Hematopoietic multipotent progenitor cell treated with erythropoietin and hydrocortisone succinate and interleukin-3 and kit ligand, for 6 days (in vitro differentiated cells): ENCODE measurements at regions not wholly inside any gene's neighbourhood (a gene's known extent, or its start where the extent isn't known, plus 50 kb on each side); places are given as distances from the start of the nearest gene placed in this dataset.

Experiments used
- DNase-seq: peaks from one replicate; pipeline ENCODE4 v3.0.0-alpha.2; 2015

DNA sequence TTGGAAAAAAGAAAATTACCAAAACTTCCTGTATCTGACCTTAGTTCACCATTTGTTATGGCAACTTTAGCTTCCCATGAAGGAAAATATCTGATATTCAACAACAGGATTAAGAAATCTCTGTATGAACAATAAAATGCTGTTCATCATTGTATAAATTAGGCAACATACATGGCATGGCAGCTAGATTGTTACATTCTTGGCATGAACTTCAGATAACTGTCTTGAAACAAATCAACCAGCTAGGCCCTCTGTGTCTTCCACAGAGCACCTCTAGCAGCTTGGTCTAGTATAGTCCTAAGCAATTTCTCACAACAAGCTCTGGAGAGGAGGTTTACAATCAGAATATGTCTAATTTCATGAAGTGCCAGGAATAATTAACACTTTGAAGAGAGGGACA lies 105.4 kb upstream of the PCDH7 start:
- no peak for DNase-seq

DNA sequence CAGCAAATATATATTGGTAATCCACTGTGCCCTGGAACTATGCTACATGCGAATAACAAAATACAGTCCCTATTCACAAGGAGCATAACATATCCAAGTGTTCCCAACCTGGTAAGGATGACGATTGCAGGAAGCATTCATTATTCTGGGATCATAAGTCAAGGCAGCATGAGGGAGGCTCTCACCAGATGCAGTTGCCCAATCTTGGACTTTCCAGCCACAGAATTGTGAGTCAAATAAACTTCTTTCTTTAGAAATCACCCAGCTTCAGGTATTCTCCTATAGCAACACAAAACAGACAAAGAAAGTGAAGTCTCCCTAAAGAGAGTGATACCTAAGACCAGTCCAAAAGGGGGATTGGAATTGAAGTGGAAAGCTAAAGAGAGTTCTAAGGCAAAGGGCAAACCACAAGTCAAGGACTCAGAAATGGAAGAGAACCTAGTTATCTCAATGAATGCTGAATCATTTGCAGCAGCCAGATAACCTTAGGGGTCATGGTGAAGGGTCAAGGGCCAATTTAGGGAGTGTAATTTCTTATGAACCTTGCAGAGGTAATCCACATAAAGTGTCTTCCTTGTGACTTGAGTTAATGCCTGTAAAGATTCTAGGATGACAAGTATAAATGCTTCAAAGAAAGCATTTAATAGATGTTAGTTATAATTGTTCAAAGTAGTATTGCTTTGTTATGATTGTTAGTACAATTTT lies 103.1 kb upstream of the PCDH7 start:
- DNase-seq, result no peak

DNA sequence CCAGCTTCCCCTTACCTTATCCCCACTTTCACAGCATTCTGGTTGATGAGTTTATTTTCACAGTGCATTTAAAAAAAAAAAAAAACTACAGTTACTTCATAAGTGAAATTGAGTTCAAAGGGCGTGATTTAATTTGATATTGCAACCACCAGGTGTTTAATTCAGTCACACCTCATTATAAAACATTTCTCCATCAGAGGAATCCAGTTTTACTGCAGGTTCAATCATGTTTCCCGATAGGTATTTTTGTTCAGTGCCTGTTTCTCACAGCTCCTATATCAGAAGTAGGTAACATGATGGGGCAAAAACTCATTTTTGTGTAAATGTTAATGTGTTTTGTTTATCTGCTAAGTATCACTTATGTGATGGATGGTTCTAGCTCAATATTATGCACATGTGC lies 102.3 kb upstream of the PCDH7 start:
- no peak for DNase-seq

DNA sequence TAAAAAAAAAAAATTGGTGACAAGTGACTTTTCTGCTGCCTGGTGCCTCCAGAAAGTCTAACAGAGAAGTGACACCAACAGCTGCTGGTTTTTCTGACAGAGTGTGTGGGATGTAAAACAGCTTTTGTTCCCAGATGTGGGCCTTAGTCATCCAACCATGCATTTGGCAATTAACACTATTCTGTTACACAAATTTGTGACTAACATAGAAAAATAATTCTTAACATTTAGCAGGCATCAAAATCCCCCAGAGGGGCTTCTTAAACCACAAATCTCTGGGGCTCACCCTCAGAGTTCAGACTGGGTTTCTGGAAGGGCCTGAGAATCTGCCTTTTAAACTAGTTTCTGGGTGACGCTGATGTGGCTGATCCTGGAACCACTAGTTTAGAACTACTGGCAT lies 100.5 kb upstream of the PCDH7 start:
- DNase-seq, result no peak

DNA sequence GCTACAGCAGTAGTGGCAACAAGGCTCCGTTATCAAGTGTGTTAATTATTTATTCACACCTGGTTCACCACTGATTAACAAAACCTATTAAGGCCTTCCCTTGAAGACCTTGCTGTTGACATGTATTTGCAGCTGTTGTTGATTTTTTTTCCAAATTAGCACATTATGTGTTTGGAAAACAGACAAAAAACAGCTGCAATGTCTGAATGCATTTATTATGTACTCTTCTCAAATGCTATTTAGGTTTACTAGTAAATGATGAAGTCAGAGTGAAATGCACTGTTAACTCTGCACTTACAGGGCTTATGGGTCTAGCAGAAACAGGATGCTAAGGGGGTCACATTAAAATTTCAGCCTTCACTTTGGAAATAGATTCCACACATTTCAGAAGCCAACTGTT lies 99.5 kb upstream of the PCDH7 start:
- no peak for DNase-seq

DNA sequence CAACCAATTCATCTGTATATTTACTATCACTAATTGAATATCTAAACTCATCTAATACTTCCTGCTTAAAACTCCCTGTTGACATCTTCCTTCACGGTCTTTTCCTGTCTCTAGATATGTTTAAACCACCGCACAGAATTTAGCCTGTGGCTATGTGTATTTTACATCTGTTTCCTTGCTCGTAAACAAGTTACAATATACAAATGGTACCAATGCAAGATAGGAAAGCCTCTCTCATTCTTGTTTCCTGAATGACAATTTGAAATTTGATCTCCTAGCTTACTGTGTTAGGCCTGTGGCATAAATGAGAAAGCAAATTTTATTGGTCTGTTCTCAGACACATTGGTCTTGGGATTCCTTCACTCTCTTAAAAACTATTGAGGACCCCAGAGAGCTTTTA lies 89.7 kb upstream of the PCDH7 start:
- DNase-seq, result no peak

DNA sequence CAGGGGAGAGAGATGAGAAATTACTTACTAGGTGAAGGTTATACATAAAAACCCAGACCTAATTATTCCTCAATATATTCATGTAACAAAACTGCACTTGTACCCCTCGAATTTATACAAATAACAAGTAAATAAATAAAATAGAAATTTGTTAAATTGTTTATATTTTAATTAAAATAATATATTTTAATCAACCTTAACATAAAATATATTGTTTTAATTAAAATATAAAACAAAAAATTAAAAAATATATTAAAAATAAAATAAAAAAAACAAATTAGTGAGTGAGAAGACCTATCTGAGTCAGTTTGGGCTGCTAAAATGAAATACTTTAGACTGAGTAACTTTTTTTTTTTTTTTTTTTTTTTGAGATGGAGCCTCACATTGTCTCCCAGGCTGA lies 87.4 kb upstream of the PCDH7 start:
- no peak for DNase-seq

DNA sequence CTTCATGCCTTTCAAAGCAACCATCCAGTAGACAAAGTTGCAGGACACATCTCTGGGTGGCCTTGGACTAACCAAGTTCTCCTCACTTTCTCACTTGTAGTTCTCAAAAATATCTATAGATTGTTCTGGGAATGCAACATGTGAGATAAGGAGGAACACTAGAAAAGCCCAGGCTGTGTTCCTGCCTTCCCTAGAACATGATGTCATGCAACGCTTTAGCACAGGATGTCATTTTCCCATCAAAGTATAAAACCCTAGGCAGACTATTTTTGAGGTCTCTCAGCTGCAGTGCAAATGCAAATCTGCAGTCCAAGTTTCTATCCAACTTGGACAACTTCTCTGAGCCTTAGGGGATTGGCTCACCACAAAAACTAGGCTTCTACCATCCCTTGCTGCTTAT lies 78.8 kb upstream of the PCDH7 start:
- DNase-seq, result no peak

DNA sequence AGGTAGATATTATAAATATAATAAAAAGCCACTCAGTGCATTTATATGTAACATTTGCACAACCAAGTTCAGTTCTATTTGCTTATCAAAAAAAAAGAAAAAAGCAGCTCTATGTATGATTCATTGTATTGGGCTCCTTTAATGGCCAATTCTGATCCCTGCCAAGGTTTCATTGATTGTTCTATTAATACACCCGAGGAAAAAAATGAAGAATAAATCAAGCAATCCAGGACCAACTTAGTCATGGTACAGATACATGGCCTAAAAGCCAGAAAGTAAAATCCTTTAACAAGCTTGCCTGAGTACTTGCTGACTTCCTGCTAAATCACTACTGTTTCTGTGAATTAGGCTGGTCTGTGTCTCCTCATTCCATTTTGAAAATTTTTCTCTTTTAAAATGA lies 77.6 kb upstream of the PCDH7 start:
- DNase-seq, result no peak

DNA sequence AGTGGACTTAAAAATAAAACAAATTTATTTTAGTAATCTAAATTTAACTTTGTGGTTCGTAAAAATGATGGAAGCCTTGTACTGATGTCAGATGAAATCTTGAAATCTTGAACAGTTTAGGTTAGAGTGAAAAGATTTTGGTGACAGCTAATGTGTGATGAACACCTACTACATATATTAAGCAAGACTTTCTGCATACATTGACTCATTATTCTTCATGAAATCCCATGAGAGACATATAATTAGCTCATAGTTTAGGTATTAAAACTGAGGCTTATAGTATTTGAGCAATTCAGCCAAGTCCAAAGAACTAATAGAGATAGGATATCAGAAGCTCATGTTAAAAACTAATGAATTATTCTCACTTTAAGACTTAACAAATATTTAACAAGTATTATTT lies 66.9 kb upstream of the PCDH7 start:
- DNase-seq, result no peak

DNA sequence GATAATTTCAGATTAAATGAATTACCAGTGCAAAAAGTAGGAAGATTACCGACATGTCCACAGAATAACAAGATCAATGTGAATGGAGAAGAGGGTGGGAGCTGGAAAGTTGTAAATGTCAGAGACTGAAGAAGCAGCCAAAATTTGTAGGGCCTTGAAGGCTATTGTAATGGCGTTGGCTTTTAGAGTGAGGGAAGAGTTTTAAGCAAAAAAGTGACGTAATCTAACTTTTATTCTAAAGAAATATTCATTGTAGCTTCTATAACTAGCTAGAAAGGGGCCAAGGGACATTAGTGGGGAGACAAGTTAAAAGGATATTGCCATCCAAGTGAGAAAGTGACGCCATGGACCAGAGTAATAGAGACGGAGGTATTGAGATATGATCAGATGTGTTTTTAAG lies 63.3 kb upstream of the PCDH7 start:
- no peak for DNase-seq

DNA sequence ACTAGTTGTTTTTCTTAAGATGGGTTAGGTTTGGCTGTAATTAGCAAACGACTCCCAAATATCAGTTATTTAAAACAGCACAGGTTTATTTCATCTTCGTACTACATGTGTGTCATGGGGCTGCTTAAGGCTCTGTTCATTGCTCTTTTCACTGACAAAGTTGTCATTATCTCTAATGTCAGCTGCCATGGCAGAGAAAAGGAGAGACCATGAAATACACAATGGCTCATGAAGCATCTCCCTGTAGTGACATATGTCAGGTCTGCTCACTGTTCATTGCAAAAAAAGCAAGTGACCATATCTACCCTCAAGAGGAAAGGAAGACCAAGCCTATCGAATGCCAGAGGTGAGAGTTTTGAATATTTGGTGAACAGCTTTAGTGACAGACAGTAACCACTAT lies 52.2 kb upstream of the PCDH7 start:
- DNase-seq, result no peak

DNA sequence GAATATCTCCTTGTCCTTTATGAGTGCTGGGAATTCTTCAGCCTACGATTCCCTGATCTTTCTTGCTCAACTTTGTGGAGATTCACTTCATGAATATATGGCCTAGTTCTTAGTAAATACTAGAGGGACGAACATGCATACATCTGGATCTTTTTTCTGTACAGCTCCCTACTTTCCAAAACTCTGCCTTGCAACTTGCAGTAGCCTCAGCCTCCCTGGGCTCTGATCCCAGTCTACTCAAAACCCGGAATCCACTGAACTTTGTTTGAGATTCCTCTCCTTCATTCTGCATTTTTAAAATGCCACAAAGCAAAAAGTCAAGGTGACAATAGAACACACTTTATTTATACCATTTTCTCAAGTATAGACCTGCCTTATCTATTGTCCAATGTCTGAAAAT lies 50.0 kb upstream of the PCDH7 start:
- no peak for DNase-seq
